HG03460 (cell line): ENCODE measurements at regions not wholly inside any gene's neighbourhood (a gene's known extent, or its start where the extent isn't known, plus 50 kb on each side); places are given as distances from the start of the nearest gene placed in this dataset.

Experiments
- ATAC-seq: cut with Tn5 transposase; IDR thresholded peaks from one replicate; pipeline ENCODE4 v1.9.1; 2021; ENCODE audit not compliant: unreplicated experiment

- ATAC-seq, result no peak
Measured at GRCh38 chr1:68332041-68332440, 99.7 kb upstream of the WLS start.

DNA sequence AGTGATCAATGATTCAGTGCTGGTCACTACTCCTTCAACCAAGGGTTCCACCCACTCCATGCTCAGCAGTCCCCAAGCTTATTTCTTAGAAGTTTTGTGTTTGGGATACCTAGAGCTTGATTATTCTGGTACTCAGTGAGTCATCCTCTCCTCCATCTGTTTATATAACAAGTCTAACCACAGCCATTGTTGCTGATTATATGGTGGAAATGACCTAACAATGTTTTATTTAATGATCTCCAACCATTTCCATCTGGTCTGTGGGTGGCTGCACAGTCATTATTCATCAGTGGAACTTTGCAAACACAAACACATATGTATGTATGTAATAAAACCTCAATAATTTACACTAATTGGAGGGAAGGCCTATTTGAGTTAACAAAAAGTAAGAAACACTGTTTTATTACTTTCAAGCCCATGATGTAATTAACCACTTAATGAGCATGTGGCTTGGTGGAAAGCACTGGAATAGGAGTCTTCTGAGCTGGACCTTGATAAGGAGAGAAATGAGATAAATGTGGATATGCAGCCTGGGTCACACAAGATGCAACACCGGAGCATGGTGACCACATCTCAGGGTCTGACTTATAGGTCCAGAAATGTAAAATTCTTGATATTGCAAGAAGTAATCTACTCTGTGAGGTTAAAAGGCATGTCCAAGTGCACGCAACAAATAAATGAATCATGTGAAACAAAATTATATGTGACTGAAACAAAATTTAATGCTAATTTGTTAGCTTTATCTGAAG is 99.0 kb upstream of the WLS start:
- ATAC-seq, result no peak

- no peak for ATAC-seq
Measured at GRCh38 chr1:68330391-68330790, 98.1 kb upstream of the WLS start.

DNA sequence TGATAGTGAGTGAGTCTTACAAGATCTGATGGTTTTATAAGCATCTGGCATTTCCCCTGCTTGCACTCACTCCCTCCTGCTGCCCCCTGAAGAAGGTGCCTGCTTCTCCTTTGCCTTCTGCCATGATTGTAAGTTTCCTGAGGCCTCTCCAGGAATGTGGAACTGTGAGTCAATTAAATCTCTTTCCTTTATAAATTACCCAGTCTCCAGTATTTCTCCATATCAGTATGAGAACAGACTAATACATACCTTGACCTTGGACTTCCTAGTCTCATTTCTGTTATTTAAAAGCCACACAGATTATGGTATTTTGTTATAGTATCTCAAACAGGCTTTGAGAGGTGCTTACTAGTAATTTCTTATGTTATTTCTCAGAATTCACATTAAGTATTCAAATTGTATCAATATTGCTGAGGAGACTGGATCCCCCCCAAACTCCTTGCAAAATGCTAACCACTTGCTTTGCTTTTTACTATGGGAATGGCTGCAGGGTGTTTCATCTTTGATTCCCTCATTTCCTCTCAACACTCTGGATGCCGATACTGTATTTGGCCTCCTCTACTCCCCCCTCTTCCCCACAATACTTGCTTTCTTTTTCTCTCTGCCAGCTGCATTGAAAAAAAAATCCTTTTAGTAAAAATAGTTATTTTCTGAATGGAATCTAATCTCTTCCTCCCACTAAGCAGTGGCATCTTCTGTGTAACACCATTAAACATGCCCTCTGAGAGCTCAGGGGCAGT is 96.9 kb upstream of the WLS start:
- no peak for ATAC-seq

GRCh38 chr1:68328490-68328889 is 96.2 kb upstream of the WLS start:
- ATAC-seq, result no peak

- no peak for ATAC-seq
Measured at GRCh38 chr1:68327414-68327813, 95.1 kb upstream of the WLS start.

DNA sequence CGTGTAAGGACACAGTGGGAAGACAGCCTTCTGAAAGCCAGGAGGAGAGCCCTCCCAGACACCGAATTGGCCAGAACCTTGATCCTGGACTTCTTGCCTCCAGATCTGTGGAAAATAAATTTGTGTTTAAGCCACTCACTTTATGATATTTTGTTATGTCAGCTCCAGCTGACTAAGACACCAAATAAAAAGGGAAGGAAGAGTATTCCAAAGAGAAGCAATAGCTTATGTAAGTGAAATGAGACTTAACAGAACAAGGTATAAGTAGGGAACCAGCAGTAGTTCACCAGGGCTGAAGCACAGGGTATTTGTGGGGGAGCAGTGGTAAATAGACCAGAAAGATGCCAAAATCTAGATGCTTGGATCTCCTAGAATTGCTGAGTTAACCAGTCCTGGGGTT is 94.2 kb upstream of the WLS start:
- ATAC-seq, result no peak

DNA sequence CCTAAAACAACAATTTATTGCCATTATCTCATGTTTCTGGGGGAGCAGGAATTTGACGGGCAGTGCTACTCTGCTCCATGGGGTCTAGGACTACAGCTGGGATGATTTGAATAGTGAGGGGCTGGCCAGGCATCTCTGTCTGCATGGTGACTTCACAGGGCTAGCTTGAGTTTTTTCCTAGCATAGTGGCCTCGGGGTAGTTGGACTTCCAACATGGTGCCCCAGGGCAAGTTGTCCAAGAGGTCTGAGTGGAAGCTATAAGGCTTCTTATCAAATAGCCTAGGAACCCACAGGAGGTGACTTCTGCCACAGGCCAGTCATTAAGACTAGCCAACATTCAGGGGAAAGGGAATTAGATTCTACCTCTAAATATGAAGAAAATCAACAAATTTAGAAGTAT is 92.0 kb upstream of the WLS start:
- no peak for ATAC-seq

DNA sequence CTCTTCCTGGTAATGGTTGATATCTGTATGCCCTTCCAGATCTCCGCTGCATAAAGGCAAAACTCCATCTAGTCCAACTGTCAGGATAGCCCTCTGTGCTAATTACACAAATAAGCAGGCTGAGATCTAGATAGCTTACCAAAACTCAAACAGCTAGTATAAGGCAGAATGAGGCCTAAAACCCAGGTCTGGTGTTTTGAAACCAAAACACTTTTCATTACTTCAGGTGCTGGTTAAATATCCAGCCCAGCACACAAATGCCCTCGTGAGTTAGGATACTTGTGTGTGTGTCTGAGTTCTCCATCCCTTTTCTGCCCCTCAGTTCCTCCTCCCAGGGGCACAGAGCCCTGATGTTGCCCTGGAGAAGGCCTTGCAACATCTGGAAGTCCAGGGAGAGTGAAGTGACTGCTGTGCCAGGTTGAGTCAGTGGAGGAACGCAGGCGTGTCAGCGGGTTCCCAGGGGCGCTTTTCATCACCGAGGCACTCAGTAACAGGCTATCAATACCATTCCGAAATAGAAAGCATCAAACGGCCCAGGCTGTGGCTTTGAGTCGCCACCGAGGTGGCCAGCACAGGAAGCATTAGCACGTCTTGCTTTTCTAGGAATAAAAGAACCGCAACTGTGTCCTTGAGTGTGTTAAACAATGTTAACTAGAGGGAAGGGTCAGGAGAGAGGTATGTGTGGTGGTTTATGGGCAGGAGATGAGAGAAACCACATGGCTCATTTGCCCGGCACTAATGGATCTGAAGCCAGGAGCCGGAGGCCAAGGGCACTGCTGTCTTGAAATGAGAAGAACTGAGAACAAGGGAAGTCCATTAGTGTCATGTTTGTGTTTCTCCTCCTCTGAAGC is 90.7 kb upstream of the WLS start:
- ATAC-seq, result no peak

- ATAC-seq, result no peak
Measured at GRCh38 chr1:68322096-68322495, 89.8 kb upstream of the WLS start.

- ATAC-seq, result no peak
Measured at GRCh38 chr1:68321084-68321685, 88.9 kb upstream of the WLS start.

- no peak for ATAC-seq
Measured at GRCh38 chr1:68320349-68320748, 88.0 kb upstream of the WLS start.

DNA sequence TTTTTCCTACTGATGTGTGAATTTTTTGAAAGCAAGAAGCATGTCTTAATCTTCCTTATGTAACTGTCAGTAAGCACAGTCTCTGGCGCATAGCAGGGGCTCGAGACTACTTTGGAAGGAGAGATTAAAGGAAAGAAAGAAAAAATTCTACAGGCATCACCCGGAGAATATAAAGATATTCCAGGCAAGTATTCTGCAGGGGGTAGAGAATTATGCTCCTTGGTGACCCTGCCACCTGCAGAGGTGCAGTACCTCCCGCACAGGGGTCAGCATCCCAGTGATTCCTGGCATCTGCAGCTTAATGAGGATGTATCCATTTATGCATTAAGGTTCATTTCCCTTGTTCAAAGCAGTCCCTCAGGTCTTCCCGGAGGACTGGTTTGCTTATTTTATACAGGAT is 87.6 kb upstream of the WLS start:
- no peak for ATAC-seq

GRCh38 chr1:68317543-68317942 is 85.2 kb upstream of the WLS start:
- no peak for ATAC-seq

DNA sequence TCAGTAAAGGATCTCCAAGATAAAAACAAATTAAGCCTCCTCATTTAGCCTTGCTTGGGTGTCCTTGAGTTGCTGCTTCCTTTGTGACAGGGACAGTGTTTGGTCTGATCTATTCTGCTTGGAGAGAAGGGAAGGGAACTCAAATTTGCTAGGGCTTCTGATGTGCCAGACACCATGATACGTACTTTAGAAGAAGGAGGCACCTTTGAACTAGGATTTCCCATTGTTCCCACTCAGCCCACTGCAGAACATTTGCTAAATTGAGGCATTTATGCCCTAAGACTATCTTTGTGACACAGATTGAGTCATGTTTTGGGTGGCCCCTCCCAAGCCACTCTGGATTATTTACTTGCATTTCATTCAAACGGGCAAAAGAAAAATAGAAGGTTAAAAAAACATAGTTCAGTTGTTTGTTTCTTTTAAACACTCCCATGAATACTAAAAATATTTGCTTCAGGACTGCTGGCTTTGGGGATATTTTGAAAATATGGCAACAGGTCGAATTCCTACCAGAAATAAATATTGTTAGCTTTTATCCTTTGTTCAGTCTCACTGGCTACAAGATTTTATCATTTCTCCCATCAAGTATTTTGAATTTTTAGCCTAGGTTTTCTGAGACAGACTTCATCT is 81.9 kb upstream of the WLS start:
- no peak for ATAC-seq

GRCh38 chr1:68313735-68314134 is 81.4 kb upstream of the WLS start:
- ATAC-seq, result no peak

DNA sequence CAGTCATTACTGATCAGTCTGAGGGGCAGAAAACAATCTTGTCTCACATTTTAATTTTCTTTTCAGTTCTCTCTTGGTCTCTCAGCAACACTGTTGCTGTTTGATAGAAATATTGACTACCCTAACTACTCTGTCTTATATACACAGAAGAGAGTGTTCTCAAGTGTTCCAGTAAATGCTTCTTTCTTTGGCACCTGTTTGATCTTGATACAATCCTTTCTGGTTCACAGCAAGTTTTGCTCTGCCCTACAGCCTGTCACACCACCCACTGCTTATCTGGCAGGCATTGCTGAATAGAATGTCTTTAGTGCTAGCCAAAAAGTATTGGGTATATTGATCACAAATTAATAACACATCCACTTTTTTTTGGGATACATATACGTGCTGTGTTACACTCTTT is 75.7 kb upstream of the WLS start:
- no peak for ATAC-seq

- ATAC-seq, result no peak
Measured at GRCh38 chr1:68307378-68307787, 75.1 kb upstream of the WLS start.

DNA sequence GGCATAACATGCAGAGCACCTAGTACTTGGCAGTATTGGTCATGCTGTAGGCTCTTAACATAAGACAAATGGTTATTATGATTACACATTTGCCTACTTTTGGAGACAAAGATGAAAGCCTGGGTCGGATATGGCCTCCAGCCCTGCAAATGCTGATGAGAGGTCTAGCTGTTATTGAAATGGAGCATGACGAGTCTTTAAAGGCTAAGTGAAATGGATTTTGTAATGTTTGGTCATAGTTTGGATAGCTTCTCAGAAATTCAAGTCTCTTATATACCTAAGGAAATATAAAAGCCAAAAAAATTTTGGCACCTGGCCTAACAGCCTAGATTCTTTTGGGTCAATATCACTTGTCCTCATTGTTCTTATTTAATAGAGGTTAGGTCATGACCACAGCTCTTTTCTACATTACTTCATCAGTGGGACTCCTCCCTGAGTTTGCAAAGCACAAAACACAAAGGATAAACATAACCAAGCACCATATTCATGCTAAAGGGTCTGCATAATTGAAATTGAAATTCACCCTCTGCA is 69.2 kb upstream of the WLS start:
- ATAC-seq, result no peak

DNA sequence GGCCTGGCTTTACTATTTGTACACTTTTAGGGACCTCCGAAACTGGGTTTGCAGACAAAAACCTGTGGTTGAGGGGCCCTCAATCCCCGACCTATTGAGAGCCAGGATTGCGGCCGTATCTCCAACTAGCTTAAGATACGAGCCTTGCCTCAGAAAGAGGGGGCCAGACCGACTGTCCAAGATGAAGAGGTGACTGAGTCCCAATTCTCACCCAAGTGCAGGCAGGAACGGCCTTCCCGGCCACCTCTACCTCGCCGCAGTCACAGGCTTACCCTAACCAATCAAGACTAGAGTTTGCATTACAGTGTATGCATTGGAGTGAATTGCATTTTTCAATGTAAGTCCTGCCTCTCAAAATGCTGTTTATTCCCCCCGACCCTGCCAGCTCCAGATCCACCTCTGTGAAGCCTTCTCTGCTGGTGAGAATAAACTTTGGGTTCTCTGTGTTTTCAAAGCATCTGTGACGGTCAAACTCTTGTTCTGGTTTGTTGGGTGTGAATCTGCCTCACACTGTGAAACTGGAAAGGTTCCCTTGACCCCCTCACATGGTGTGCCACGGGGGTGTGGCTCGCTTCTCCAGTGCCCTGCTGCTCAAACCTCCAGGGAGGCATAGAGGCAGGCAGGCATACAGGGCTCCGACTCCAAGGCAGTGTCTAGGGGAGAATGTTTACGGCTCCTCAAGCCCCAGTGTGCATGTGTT is 62.2 kb upstream of the WLS start:
- no peak for ATAC-seq
